Epithelial cell of proximal tubule (primary cell): ENCODE measurements at regions not wholly inside any gene's neighbourhood (a gene's known extent, or its start where the extent isn't known, plus 50 kb on each side); places are given as distances from the start of the nearest gene placed in this dataset.

ENCODE experiments used
- DNase-seq: peaks from one replicate; pipeline ENCODE4 v3.0.0-alpha.2; 2011; ENCODE audit warnings: low read depth
- H3K4me3 ChIP-seq: 2 replicates; pipeline ENCODE4 v1.5.1; 2011; ENCODE audit warnings: low read depth, mild to moderate bottlenecking, low read length
- TF ChIP-seq, protein P1 (sequence below): conservative IDR thresholded peaks from 2 replicates; pipeline ENCODE4 v1.5.1; 2012; ENCODE audit warnings: low read depth, mild to moderate bottlenecking, low read length

DNA sequence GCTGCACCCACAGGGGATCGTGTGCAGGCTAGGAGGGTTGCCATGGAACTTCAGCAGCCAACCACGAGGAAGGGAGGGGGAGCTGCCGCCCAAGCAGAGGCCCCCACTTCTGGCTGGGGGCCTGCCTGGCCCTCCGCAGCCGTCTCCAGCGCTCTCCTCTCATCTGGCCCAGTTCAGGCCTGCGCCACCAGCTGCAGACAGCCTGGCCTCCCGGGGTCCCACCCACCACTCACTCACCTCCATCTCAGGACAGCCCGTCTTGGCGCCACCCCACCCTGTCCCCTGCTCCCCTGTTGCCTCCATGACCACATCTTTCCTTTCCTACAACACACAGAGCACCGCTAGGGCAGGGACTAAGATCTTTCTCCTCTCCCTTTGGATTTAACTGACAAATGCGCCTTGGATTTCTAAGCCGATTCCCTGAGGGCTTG is 98.7 kb downstream of the ANKRD60 start:
- DNase-seq: no peak
- TF ChIP-seq, protein P1, sequence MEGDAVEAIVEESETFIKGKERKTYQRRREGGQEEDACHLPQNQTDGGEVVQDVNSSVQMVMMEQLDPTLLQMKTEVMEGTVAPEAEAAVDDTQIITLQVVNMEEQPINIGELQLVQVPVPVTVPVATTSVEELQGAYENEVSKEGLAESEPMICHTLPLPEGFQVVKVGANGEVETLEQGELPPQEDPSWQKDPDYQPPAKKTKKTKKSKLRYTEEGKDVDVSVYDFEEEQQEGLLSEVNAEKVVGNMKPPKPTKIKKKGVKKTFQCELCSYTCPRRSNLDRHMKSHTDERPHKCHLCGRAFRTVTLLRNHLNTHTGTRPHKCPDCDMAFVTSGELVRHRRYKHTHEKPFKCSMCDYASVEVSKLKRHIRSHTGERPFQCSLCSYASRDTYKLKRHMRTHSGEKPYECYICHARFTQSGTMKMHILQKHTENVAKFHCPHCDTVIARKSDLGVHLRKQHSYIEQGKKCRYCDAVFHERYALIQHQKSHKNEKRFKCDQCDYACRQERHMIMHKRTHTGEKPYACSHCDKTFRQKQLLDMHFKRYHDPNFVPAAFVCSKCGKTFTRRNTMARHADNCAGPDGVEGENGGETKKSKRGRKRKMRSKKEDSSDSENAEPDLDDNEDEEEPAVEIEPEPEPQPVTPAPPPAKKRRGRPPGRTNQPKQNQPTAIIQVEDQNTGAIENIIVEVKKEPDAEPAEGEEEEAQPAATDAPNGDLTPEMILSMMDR: no peak
- H3K4me3 ChIP-seq: no peak overlapping the region

DNA sequence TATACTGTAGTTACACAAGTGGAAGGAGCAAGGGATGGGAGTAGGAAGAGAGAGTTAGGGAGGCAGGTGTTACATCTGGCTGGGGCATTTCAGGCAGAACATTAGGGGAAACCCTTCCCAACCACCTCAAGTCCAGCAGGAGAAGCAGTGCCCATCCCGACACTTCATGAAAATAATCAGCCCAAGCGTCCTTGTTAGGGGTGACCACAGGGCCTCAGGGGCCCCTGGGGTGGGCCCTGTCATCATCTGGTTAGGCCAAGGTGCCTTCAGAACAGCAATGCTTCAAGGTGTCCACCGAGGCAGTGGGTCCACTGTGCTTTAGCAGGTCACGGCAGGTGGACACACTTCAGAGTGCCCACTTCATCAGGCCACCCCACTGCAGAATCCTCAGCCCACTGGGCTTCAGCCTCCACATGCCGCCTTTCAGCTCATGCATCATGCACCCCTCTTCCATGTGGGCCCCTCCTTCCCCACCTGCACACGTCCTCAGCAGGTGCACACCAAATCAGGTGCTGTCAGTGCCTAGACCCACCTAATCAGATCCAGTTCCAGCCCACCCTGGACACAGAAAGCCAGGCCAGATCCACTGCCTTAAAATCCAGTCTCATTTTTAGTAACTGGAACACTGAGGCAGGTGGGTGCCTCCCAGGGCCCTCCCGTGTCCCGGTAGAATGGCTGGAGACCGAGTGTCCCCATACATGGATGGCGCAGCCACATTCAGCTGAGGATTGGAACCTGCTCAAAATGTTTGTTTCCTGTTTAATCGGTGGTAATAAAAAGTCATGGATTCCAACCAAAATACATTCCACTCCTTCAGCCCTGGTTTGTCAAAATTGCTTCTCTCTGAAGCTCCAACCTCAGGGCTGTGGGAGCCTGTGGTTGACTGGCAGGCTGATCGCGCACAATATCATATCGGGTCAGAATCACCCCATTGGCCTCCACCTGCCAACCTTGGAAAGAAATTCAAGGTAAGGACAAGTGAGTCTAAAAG is 99.5 kb downstream of the ANKRD60 start:
- TF ChIP-seq, protein P1: no peak
- no peak for DNase-seq
- no peak overlapping the region for H3K4me3 ChIP-seq

DNA sequence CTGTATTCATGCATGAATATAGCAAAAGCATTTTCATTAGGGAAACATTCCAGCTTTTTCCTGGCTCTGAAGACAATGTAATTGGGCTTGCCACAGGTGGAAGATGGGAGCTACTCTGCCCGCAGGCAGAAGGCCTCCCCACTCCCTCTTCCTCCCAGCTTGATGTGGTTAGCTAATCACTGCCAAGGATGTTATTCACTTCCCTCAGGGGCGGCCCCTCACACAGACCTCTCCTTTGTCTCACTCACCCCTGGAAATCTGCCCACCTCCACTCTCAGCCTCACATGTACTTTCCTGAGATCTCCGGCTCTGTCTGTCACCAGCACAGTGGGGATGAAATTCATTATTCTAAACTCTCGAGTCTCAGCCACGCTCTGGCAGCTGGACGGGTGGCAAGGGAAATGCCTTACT is 100.7 kb downstream of the ANKRD60 start:
- TF ChIP-seq, protein P1: no peak
- no peak for DNase-seq
- no peak overlapping the region for H3K4me3 ChIP-seq

DNA sequence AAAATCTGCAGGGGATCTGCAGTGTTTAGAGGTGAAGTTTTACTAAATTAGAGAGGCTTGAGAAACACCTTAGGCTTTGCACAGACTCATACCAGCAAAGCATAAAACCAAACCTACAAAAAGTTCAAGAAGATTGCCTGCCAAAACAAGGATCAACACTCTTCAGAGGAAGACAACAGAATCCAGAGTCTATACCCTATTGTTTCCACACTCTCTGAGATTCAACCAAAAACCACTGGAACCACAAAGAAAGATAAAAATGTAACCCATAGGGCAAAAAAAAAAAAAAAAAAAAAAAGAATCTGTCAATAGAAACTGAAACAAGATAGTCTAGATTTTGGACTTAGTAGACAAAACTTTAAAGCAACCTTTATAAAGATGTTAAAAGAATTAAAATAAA is 102.7 kb downstream of the ANKRD60 start:
- TF ChIP-seq, protein P1: no peak
- no peak overlapping the region for H3K4me3 ChIP-seq
- DNase-seq: no peak

DNA sequence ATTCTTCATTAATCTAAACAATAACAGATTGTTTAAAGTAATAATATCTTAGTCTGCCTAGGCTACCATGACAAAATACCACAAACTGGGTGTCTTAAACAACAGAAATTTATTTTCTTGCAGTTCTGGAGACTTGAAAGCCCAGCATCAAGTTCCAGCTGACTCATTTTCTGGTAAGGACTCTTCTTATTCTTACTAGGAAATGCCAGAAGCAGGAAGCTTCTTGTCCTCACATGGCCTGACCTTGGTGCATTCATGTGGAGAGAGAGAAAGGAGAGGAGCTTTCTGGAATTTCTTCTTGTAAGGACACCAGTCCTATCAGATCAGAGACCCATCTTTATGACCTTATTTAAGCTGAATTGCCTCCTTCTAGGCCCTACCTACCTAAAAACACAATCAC is 110.5 kb downstream of the ANKRD60 start:
- H3K4me3 ChIP-seq: no peak overlapping the region
- TF ChIP-seq, protein P1: no peak
- DNase-seq: no peak

DNA sequence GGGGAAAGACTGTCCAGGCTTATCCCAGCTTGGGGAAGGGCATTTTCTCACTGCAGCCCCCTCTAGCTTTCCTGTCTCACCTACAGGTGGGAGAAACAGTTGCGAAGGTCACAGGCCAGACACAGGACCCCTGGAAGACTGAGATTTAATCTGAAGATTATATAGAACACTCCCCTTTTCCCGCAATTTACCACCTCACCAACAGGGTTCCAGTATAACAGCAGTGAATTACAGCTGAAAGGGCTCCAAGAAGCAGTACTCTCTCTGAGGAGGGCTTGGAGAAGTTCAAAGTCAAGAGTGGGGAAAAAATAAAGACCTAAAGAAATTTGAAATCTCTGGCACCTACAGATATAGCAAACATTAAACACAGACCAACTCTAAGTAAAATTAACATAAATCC is 111.9 kb downstream of the ANKRD60 start:
- no peak for DNase-seq
- no peak overlapping the region for H3K4me3 ChIP-seq
- TF ChIP-seq, protein P1: no peak
